ENCODE measurements at regions not wholly inside any gene's neighbourhood (a gene's known extent, or its start where the extent isn't known, plus 50 kb on each side); places are given as distances from the start of the nearest gene placed in this dataset.
"Not testable (repeated sequence)": the region's sequence is repeated elsewhere in the genome, so short reads cannot be mapped to it uniquely, and the experiment has no call there.

DNA sequence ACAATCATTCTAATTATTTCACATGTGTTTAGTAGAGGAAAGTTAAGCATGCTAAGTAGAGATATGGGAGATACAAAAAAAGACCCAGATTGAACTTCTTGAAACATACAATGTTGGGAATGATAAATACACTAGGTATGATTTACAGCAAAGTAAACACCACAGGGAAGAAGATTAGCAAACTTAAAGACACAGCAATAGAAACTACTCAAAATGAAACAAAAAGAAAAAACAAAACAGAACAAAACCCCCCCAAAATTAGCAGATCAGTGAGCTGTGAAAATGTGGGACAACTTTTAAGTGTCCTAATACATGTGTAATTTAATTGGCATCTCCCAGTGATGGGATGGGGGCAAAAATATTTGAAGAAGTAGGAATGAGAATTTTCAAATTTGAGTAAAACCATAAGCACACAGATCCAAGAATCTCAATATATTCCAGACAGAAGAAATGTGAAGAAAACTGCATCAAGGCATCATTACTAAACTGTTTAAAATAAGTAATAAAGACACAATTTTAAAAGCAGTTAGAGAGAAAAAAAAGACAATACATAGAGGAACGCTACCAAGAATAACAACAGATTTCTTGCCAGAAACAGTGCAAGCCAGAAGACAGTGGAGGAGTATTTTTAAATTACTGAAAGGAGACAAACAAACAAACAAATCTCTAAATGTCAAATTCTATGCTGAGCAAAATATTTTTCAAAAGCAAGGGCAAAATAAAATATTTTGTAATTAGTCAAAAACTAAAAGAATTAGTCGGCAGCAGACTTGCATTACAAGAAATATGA lies 473.7 kb downstream of the QKI start:
- no peak for DNase-seq (ENCODE audit: low read depth, low spot score)

- DNase-seq (ENCODE audit: low read depth, low spot score) = no peak
Measured at GRCh38 chr6:163886428-163886827, 471.9 kb downstream of the QKI start.

GRCh38 chr6:163883984-163884383 lies 469.5 kb downstream of the QKI start:
- no peak for DNase-seq (ENCODE audit: low read depth, low spot score)

DNA sequence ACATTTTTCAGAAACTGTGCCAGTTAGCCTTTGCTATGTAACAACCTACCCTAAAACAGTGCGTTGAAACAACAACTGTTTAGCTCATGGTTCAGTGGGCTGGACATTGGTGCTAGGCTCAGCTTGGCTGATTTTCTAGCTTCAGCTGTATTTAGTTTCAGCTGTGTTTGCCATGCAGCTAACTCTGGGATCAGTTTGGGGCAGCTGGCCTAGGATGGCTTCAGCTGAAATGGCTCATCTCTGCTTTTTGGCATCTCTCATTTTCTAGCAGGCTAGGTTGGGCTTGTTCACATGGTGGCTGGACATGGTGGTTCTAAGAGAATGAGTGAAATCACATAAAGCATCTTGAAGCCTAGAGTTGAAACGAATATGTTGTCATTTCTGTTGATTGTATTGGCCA lies 464.2 kb downstream of the QKI start:
- DNase-seq (ENCODE audit: low read depth, low spot score) = no peak

GRCh38 chr6:163877877-163878639 lies 463.5 kb downstream of the QKI start:
- no peak for DNase-seq (ENCODE audit: low read depth, low spot score)

DNA sequence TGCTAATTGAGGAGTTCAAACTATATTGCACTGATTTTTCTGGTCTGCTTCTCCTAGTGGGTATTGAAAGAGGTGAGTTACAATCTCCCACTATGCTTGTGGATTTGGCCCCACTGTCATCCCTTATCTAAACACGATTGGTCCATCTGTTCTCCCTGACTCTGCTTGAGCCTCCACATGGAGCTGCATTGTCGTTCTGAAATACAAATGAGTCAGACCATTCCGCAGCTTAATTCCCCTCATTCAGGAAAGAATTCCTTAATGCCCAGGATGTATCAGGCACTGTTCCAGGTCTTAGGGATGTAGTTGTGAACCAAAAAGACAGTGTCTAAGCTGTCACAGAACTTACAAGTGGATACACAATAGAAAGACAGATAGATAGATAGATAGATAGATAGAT lies 461.9 kb downstream of the QKI start:
- no peak for DNase-seq (ENCODE audit: low read depth, low spot score)

- no peak for DNase-seq (ENCODE audit: low read depth, low spot score)
Measured at GRCh38 chr6:163874784-163875183, 460.3 kb downstream of the QKI start.

DNA sequence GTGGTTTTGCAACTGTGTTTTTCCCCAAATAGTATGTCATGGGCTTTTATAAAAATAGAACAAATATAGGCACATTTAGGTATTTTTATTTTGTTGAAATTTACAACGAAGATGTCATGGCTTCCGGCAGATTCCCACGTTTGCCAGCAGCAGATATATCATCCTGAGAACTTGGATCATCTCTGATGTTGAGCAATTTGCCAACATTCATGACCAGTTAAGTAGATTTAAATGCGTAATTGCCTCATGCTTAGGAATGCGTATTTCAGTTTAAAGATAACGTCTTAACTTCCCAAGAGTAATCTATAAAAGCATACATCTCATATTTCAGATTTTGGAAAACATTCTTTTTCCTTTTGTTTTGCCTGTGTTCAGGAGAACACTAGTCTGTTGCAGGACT lies 457.8 kb downstream of the QKI start:
- no peak for DNase-seq (ENCODE audit: low read depth, low spot score)

- DNase-seq (ENCODE audit: low read depth, low spot score) = no peak
Measured at GRCh38 chr6:163871616-163872015, 457.1 kb downstream of the QKI start.

- no peak for DNase-seq (ENCODE audit: low read depth, low spot score)
Measured at GRCh38 chr6:163867518-163868292, 453.2 kb downstream of the QKI start.

DNA sequence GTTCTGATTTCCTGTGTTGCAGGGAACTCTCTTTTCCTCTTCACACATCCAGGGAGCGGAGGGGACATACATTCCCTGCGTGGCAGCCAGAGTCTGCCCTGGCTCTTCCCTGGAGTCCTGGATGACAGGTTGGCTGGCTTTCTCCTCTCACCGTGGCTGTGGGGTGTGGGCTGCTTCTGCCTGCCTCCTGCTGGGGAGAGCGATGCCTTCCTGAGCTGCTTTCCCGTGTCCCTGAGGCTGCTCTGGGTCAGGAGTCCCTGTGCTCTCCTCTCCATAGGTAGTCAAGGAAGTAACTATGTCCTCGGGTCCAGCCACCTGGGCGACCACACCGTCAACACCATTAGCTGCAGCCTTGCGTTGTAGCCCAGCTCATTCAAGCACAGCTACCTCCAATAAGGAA lies 451.7 kb downstream of the QKI start:
- DNase-seq (ENCODE audit: low read depth, low spot score) = no peak

DNA sequence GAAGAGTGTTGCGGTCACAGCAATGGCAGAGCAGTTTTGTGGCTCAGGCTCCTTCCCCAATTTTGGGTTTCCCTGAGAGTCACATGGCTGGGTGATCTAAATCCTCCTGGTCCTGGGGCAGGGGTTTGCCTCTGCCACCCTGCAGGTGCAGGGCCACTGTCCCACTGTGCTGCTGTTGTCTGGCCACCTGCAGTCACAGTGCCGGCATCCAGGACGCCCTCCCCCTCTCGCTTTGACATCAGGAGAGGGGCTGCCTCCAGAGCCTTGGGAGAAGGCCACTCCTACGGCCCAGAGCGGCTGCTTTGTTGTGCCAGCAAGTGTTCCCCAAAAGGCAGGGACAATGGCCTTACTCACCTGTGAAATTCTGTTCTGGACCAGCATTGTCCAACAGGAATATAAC lies 449.0 kb downstream of the QKI start:
- DNase-seq (ENCODE audit: low read depth, low spot score) = no peak

- no peak for DNase-seq (ENCODE audit: low read depth, low spot score)
Measured at GRCh38 chr6:163862701-163863100, 448.2 kb downstream of the QKI start.

- no peak for DNase-seq (ENCODE audit: low read depth, low spot score)
Measured at GRCh38 chr6:163861627-163862026, 447.1 kb downstream of the QKI start.

- DNase-seq (ENCODE audit: low read depth, low spot score) = no peak
Measured at GRCh38 chr6:163860287-163861081, 446.0 kb downstream of the QKI start.

GRCh38 chr6:163858870-163859269 lies 444.4 kb downstream of the QKI start:
- not testable (repeated sequence) for DNase-seq (ENCODE audit: low read depth, low spot score)

- DNase-seq (ENCODE audit: low read depth, low spot score) = no peak
Measured at GRCh38 chr6:163857421-163857820, 442.9 kb downstream of the QKI start.

DNA sequence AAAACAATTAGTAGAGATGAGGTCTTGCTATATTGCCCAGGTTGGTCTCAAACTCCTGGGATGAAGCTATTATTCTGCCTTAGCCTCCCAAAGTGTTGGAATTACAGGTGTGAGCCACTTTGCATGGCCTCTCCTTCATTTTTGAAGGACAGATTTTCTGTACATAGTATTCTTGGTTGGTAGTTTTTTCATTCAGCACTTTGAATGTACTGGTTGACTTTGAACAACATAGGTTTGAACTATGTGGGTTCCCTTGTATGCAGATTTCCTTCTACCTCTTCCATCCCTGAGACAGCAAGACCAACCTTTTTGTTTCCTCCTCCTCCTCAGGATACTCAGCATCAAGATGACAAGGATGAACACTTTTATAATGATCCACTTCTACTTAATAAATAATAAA lies 436.4 kb downstream of the QKI start:
- no peak for DNase-seq (ENCODE audit: low read depth, low spot score)

DNA sequence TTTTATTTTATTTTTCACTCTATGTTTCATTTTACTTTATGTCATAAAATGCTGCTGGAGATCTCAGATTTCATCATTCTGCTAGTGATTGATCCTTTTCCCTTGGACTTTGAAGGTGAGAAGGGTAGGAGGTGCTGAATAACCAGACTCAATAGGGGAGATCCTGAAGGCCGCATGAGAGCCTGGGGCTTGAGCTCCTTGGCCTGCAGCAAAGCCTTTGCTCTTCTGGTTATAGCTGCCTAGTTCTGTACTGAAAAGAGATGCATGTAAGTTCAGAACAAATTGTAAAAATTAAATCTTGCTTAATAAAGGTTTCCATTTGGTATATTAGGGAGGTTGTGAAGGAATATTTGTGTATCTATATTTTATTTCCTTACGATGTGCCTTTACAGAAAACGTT lies 430.2 kb downstream of the QKI start:
- DNase-seq (ENCODE audit: low read depth, low spot score) = no peak

DNA sequence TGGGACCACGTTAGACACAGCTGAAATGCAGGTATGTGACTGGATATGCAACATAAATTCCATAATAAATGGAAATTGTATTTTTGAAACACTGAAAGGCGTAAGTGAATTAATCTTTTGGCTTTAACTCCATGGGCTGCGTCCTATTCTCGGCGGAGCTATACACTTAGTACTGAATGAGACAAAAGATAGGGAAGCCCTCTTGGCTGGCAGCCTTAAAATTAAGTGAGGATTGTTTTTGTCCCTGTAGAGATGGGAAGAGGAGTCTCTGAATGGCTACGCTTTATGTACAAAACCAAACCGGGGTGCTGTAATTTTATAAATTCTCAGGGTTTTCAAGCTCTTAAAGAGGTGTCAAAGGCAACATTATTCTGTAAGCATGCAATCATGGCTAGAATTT lies 429.8 kb downstream of the QKI start:
- DNase-seq (ENCODE audit: low read depth, low spot score) = no peak

- no peak for DNase-seq (ENCODE audit: low read depth, low spot score)
Measured at GRCh38 chr6:163843218-163843617, 428.7 kb downstream of the QKI start.

- DNase-seq (ENCODE audit: low read depth, low spot score) = no peak
Measured at GRCh38 chr6:163842467-163842866, 427.9 kb downstream of the QKI start.
